Superior temporal gyrus (tissue), 1 donor: ENCODE measurements at regions not wholly inside any gene's neighbourhood (a gene's known extent, or its start where the extent isn't known, plus 50 kb on each side); places are given as distances from the start of the nearest gene placed in this dataset.
"Not testable (repeated sequence)": the region's sequence is repeated elsewhere in the genome, so short reads cannot be mapped to it uniquely, and the experiment has no call there.

Source experiments
- DNase-seq: peaks from one replicate; pipeline ENCODE4 v3.0.0-alpha.2; 2016; ENCODE audit errors: extremely low spot score

DNA sequence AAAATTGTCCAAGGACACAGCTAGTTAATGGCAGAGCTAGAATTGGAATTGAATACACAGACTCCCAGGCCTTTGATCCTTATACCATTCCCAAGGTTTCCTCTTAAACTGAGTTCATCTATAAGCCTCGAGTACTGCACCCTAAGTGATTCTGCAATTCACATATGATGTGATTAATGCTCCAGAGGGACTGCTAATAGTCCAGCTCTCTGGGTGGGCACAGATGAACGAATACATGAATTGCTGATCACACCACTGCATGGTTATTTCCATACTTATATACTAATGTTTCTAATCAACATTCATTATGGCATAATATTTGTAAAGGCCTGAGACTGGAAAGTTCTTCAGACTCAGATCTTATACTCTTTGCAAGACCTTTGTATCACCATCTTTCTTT is 101.8 kb downstream of the NUFIP1 start:
- no peak for DNase-seq

DNA sequence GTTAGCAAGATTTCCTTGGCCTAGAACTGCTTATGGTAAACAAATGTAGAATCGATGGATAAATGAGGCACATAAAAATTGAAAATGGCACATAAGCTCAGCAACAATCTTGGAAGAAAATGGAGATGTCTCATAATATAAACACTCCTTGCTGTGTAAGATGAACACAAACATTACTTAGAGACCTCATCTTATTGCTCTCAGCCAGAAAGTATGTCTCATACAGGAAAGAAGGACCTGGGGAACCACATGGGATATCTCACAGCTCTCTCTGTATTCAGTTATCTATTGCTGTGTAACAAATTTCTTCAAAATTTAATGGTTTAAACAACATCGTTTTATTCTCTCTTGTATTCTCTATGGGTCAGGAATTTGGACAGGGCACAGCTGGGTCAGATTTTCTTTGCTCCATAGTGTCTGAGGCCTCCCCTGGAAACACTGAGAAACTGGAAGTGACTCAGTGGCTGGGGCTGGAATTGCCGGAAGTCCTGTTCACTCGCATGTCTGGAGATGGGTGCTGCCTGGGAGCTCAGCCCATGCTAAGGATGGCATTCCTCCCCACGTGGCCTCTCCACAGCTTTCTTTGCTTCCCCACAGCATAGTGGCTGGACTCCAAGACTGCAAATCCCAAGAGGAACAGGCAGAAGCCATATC is 105.1 kb downstream of the NUFIP1 start:
- no peak for DNase-seq

DNA sequence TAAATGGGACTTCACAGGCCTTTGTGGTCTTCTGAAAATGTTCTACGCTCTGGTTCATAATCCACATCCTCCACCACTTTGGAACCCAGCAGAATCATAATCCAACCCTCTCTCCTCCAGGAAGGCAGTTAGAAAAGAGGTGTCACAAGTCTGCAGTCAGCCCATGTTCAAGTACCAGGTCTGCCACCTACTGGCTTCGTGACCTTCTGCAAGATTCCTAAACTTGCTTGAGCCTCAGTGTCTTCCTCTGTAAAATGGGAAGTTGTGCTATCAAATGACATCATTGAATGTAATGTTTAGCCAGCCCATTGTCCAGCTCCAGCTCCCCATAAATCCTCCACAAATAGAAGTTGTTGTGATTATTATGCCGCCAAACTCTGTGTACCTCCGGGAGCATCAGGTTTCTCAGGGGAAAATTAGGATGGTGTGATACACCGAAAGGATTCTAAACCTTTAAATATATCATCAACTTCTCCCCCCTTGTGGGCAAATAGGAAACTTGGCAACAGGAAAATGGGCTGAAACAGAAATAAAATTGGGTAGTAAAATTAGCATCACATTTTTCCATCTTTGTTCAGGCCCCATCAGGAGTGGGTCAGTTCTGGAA is 109.7 kb downstream of the NUFIP1 start:
- no peak for DNase-seq

DNA sequence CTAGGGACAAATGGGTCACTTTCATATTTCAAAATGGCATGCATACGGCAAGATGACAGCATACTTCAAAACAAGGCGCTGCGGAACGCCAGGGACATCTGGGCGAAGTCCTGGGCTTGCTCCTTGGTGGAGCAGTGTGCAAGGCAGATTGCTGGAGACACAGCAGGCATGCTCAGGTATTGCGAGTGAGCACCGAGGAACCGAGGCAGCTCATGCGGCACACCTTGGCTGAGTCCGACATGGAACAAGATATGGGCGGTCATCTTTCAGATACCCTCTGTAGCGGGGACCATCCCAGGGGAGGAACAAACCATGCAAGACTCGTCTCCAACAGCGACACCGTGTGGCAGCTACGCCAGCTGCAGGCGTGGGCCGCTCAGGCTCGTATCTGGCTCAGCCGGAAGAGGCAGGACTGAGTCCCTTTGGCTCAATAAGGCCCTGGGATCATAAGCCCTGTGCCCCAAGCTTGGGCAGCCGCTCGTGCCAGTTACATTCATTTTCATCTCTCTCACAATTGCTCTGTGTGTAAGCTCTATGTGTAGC is 112.4 kb downstream of the NUFIP1 start:
- DNase-seq, result no peak

DNA sequence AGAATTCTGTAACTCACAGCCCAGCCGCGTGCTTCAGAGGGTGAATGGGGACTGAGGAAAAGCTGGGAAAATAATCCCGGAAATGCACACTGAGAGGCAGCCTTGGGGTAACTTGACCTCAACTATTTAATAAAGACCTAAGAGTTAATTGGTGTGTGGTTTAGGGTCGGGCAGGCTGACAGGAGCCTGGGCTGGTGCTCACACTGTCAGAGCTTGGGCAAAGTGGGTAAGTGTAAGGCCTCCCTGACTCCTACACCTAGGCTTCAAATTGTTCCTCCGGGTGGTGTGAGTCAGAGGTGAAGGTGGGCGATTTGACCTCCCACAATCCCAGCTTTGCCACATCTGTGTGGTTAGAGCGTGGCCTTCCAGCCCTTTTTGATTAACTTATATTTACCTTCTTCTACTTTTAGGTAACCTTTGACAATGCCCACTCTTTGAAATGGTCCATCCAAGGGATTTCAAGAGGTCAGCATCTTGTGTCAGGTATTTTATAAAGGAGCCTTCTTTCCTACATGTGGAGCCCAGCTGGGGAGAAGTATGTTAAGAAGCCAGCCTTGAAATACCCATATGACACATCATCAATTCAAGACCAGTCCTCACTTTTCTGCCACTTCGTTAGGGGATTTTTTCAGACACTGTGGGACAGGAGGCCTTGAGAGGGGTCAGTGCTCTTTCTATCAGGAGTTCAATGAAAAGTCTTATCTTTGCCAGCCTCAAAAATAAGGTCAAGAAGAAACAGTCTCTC is 114.2 kb downstream of the NUFIP1 start:
- DNase-seq, result no peak

DNA sequence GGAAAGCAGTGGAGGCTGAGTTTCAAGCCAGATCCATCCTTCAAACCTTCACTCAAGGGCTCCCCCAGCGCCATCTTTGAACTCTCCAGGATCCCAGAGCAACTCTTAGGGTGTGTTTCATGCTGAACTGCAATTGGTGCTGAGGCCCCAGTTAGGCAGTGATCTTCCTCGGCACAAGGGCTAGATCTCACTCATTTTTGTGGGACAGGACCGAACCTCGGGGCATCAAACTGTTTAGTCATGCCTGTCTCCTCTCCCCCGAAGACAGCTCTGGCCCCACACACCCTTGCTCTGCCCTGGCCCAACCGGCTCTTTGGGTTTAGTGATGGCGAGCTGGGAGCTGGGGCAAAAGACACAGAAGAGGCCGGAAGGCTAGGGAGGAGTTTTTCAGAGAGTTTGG is 115.1 kb downstream of the NUFIP1 start:
- no peak for DNase-seq

DNA sequence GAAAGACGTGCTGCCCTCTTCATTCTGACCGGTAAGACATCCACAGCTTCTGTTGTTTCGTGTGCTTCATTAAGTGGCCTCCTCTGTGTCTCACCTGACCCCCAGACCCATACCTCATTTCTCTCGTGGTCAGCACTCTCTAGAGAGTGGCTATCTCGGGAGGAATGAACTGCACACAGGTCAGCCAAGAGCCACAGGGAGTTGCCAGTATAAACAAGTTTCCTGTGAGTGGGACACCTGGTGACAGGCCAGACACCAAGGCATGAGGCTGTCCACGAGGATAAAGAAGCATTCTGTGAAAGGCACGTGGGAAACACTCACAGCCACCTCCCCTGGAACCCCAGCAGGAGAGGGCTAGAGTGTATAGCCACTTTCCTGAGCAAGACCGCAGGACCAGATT is 115.8 kb downstream of the NUFIP1 start:
- DNase-seq, result no peak

DNA sequence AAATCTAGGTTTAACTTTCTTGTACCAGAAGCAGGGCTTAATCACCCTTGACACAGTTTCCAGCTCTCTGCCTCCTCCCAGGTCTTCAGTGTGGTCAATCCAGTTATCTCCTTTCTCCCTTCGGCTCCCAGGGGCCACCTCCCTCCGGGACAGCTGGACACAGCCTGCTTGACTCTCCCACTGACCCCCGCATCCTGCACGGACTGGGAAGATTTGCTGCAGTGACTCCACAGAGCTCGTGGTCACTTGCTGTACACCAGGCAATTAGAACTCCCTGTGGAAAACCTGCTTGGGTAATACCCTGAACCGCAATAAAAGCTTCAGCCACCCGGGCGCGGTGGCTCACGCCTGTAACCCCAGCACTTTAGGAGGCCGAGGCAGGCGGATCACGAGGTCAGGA is 116.5 kb downstream of the NUFIP1 start:
- no peak for DNase-seq

DNA sequence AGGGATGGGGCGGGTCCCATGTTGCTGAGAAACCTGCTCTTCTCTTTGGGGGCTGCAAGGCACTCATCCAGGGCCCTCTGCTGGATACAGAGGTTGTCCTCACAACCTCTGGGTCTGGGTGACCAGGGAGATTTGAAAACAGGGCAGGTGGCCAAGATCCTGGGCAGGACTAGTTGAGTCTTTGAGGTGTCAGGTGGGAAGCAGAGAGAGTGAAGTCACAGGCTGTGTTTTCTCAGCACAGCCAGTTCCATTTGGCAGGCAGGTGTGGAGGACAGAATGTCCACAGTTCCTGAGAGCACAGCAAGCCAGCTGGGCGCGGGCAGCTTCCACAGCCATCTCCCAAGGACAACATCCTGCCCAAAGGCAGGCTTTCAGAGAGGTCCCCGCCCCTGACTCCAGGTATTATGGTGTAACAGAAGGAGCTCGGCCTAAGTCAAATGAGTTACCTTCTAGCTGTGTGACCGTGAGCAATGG is 118.8 kb downstream of the NUFIP1 start:
- DNase-seq, result no peak

DNA sequence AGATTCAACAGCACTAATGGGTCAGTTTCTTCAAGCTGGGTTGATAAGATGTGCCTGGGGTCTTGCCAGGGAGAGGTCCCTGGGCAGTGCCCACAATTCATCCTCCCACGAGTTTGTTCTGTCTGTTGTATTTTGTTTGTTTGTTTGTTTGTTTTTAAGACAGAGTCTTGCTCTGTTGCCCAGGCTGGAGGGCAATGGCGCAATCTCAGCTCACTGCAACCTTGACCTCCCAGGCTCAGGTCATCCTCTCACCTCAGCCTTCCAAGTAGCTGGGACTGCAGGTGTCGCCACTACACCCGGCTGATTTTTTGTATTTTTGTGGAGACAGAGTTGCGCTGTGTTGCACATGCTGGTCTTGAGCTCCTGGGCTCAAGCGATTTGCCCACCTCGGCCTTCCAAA is 120.1 kb downstream of the NUFIP1 start:
- DNase-seq, result no peak

DNA sequence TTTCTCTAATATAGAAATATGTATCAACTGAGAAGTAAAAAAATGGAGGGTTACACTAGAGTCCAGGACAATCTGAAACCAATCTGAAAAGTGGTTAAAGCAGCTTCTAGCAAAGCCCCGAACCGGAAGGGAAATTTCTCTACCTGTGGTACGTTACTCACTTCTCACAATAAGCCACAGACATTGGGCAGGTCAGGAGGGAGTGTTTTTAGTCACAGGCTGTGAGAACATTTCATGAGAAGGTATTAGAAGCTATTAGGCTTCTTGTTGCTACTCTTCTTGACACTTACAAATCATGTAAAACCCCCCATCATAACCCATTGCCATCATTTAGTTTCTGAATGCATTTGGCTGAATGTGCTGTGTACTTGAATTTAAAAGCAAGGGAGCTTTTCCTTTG is 120.9 kb downstream of the NUFIP1 start:
- DNase-seq, result no peak

DNA sequence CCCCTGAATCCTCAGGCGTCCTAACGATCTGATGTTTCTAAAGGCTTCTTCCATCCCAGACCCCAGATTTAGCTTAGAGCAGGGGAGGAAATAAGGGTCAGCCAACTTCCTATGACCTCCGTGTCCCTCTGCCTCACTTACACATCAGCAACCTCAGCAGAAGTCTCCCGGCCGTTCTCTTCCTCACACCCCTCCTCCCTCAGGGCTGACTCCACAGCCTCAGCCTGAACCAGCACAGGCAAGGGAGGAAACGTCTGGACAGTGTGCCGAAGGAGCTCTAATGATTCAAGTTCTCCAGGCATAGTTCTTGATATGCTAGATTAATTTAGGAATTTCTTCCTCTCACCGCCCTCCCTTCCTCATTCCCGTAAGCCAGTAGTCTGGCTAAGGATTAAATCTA is 121.4 kb downstream of the NUFIP1 start:
- DNase-seq, result no peak

DNA sequence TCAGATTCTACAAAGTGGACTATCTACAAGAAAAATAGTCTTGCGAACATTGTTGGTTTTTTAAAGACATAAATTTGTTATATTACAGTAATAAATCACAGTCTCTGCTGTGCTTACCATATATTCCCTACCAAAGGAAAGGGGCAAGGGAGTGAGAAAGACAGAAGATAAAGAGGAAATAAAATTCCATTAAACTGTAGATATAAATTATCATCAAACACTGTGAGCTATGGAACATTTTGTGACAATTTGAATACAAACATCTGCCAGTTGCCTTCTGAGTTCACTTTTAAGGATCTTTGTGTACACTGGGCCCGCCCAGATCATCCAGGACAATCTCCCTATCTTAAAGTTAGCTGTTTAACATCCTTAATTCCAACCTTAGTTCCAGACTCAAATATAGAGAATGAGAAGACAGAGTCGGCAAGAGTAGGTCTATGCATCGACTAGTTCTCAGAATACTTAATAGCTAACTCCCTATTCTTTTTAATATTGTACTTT is 122.8 kb downstream of the NUFIP1 start:
- no peak for DNase-seq

DNA sequence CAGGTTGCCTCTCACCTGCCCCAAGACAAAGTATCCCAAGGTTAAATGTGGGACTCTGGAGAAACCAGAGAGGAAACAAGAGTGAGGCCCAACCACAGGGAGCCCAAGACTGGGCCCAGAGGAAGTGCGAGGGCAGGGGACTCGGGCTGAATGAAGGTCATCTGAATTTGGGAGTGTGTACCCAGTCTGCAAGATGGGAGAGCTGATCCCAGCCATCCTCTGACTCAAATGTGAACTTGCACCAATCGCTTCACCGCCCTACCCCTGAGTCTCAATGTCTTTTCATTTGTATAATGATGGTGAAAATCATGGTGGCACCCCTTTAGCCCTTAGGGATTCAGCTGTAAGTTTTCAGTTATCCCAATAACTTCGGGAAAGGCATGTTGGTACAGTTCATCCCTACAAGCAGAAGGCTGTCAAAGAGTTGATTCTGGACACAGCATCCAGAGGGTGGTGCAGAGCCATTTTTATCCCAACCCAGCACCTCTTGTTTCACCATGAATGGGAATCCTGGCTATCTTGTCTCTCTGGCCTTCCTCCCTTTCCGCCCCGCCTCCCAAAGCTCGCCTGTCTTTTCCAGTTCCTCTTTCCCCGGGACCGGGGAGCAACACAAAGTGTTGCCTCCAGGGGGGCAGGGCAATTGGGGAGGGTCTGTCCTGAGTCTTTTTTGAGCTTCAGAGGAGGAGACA is 123.4 kb downstream of the NUFIP1 start:
- DNase-seq, result no peak

DNA sequence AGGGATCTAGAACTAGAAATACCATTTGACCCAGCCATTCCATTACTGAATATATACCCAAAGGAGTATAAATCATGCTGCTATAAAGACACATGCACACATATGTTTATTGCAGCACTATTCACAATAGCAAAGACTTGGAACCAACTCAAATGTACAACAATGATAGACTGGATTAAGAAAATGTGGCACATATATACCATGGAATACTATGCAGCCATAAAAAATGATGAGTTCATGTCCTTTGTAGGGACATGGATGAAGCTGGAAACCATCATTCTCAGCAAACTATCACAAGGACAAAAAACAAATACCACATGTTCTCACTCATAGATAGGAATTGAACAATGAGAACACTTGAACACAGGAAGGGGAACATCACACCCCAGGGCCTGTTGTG is 125.6 kb downstream of the NUFIP1 start:
- DNase-seq, result not testable (repeated sequence)

DNA sequence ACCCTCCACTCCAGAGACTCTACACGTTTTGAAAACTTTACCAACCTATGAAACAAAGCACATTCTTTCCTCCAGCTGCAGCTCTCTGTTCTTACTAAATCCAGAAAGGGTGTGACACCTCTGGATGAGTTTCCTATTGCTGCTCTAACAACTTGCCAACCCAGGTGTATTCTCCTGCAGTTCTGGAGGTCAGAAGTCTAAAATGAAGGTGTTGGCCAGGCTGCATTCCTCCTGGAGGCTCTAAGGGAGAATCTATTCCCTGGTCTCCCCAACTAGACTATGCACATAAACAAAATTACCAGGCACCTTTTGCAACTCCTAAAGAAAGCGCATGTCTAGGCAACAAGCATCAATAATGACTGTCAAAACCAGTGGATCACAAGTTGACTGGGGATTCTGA is 128.8 kb downstream of the NUFIP1 start:
- no peak for DNase-seq

DNA sequence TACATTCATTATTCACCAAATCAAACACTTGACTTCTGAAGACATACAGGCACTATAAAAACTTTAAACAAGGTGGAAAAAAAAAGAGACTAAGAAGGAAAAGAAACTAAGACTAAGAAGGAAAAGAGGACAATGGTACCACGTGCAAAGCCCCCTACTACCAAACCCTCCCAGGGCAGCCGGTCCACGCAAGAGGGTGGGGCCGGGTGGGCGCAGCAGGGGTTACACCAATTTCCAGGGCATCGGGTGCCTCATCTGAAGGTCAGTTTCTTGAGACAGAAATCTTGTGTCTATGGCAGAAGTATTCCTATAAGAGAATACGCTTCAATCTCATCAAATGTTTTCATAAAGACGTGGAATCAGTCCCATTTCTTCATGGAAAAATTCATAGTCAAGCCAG is 131.5 kb downstream of the NUFIP1 start:
- DNase-seq, result no peak

DNA sequence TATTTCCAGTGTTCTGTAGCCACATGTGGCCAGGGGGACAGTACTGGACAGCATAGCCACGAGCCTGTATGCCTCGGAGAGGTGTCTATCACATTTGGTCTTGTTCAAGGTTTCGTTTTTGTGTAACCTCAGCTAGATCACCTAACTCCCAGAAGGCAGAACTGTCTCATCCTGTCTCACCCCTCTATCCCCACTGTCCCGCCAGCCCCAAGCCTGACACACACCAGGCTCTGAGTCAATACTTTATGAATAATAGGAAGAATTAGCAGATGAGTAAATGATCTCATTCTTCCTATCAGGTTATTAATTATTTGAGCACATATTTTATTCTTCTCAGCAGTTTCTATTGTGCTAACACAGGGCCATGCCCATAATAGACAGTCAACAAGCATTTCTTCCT is 132.2 kb downstream of the NUFIP1 start:
- DNase-seq, result no peak

DNA sequence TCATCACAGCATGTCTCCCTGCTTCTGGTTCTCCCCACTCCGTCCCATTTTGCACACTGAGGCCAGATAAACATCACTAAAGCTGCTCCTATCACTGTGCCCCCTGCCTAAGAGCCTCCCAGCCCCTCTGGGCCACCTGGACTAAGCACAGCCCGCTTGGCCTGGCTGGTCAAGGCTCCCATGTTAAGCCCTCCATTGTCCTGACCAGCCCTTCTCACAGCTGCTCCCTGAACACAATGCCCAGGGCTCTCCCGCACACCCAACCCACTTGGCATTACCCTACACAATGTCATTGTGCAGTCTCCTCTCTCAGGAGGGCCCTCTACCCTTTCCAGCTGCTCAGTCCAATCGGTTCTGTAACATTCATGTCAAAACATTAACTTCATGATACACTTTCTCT is 133.4 kb downstream of the NUFIP1 start:
- no peak for DNase-seq

DNA sequence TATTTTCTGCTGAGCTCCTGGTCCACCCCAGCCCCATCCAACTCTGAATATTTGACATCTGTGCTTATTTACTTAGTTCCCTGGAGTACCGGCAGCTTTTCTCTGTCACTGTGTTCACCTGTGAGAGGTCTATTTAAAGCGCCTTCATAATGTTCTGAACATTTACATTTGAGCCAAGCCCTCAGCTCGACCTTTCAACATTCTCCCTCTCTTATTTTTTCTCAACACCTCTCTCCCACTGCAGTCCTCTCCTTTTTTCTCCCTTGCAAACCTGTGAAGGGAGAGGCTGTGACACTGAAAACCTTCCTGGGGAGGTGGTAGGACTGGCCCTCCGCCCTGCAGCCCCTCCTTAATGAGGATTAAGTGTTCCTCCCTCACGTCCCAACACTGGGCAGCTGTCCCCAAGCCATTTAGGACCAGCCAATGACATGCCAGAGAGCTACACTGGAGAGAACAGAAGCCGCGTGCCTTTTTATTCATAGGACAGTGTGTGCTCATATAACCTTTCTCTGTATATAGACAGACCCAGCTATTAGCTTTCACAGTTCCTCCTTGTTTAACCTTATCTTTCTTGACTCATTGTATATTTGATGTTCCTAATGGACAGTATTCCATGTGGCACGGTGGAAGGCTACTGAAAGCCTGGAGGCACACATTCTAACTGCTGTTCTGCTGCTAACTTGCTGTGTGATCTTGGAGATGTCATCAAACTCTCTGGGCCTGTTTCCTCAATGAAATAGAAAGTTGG is 134.8 kb downstream of the NUFIP1 start:
- no peak for DNase-seq

DNA sequence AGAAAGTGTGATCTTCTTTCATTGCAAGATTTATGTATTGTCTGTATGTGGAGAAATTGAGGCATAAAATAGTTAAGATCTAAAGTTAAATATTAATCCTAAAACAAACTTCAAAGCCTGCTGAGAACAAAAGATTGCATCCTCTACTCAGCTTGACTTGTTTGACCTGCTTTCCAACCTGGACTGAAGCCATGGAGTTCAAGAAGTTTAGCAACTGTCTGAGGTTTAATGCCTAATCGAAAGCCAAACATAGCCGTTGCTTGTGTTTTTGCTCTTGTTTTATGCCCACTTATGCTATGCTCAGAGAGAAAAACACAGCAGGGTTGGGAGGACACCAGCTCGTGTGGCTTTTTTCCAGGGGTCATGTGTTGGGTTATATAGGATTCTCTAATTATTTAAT is 135.6 kb downstream of the NUFIP1 start:
- no peak for DNase-seq
